GM12865 (cell line): ENCODE measurements at regions not wholly inside any gene's neighbourhood (a gene's known extent, or its start where the extent isn't known, plus 50 kb on each side); places are given as distances from the start of the nearest gene placed in this dataset.

Experiments
- DNase-seq: peaks from one replicate; pipeline ENCODE4 v3.0.0; 2010; ENCODE audit warnings: low read depth
- H3K4me3 ChIP-seq: 2 replicates; pipeline ENCODE4 v1.5.1; 2011; ENCODE audit warnings: mild to moderate bottlenecking, low read depth, low read length, control low read depth
- TF ChIP-seq, protein P1 (sequence below): IDR thresholded peaks from 2 replicates; pipeline ENCODE4 v1.5.1; 2011; ENCODE audit warnings: low read length, control low read depth, low read depth, inconsistent platforms; ENCODE audit not compliant: insufficient read depth; ENCODE audit errors: missing control alignments

DNA sequence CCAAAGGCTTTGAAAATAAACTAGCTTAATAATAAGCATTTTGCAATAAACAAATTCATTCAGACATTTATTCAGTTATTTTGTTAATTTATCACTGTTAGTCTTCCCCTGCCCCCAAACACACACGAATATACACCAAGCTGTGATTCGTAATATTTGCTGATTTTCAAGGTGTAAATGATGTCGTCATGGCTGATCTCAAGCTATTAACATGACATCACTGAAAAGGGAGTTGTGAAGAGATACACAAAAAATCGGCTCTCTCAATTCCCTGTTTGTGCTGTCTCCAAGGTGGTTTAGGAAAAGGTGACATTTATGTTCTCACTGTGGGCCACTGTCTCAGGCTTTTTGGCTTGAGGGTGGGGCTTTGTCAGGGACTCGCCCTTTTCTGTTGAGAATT lies 413.3 kb downstream of the CDH9 start:
- TF ChIP-seq, protein P1, sequence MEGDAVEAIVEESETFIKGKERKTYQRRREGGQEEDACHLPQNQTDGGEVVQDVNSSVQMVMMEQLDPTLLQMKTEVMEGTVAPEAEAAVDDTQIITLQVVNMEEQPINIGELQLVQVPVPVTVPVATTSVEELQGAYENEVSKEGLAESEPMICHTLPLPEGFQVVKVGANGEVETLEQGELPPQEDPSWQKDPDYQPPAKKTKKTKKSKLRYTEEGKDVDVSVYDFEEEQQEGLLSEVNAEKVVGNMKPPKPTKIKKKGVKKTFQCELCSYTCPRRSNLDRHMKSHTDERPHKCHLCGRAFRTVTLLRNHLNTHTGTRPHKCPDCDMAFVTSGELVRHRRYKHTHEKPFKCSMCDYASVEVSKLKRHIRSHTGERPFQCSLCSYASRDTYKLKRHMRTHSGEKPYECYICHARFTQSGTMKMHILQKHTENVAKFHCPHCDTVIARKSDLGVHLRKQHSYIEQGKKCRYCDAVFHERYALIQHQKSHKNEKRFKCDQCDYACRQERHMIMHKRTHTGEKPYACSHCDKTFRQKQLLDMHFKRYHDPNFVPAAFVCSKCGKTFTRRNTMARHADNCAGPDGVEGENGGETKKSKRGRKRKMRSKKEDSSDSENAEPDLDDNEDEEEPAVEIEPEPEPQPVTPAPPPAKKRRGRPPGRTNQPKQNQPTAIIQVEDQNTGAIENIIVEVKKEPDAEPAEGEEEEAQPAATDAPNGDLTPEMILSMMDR: no peak
- DNase-seq: no peak
- no peak overlapping the region for H3K4me3 ChIP-seq

DNA sequence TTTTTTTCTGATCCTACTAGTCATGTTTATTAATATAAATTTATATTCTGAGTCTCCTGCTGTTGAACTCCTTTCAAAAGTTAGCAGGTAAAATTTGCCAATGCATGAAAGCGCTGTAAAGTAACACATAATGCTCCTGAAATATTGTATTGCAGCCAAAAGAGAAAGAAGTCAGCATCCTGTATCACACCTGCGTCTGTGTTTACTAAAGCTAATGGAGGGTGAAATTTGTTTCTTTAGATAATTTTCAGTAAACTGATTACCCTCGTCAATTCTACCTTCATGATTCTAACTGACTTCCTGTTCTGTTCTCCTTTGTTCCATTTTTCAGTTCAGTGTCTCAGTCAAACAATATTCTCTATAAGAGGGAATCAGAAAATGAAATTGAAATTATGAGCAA lies 415.4 kb downstream of the CDH9 start:
- DNase-seq: no peak
- TF ChIP-seq, protein P1: no peak
- no peak overlapping the region for H3K4me3 ChIP-seq

DNA sequence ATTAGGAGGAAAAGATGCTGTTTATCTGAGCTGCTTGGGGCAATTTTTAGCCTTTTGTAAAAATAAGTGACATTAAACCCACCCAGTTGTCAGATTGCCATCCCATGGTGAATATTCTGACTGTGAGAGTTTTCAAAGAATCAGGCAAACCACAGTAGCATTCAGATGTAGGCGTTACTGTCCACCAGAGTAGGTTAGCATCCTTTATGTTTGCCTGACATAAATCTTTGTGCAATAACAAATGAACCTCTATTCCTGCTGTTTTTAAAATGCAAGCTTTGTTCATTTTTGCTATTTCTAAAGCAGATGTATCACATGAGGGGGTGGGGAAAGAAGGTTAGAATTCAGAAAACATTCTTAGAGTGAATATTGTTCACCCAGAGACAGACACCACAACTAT lies 427.8 kb downstream of the CDH9 start:
- no peak for DNase-seq
- TF ChIP-seq, protein P1: no peak
- no peak overlapping the region for H3K4me3 ChIP-seq

DNA sequence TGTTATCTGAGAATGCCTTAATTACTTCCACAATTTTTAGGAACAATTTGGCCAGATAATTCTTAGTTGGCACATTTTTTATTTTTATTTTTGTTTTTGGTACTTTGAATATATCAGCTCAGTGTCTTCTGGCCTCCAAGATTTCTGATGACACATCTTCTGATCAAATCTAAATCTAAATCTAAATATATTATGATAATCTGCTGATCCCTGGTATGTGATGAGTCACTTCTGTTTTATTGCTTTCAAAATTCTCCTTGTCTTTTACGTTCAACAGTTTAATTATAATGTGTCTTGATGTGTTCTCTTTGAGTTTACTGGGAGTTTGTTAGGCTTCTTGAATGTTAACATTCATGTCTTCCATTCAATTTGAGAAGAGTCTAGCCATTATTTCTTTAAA lies 436.8 kb downstream of the CDH9 start:
- no peak overlapping the region for H3K4me3 ChIP-seq
- TF ChIP-seq, protein P1: no peak
- DNase-seq: no peak

DNA sequence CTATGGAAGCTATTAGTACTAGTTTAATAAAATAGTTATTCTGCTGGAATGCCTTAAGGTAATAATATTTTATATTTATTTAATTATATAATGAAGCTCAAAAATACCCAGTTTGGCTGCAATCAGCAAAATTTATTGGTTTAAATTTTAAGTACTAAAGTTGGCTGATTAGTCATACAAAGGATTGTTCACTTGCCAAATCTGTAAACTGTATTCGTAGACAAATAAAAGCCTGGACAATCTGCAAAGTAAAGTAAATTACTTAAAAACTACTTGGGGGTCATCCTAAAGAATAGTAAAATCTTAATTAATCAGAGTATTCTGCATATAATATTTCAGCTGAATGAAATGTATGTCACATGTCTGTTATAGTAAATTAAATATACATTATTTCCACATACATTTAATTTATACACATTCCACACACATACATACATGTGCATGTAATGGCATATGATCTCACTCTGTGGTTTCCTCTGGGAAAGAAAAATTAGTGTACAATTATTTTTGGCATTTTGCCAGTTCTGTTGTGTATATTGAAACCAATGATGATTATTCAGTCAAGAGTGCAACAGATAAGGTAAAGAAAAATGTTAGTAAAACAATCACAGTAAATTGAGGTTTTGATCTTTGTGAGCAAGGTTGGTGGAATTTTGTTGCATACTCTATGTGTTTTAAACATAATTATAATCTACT lies 455.9 kb downstream of the CDH9 start:
- TF ChIP-seq, protein P1: no peak
- DNase-seq: no peak
- no peak overlapping the region for H3K4me3 ChIP-seq

DNA sequence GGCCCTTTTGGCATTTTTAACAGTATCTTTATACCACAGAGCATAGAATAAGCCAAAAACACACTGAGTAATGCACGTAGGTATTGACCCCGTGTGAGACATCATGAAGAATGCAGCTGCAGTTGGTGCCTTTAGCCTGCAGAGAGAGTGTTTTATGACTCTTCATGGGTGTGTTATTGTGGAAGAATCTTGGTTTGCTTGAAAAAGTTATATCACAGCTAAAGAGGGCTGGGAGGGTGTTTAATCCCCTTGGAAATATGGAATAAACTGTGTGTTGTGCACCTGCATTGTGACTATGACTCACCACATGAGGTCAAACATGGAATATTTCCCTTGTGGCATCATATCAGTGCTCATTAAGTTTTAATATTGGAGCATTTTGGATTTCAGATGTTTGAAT lies 458.7 kb downstream of the CDH9 start:
- TF ChIP-seq, protein P1: no peak
- no peak for DNase-seq
- no peak overlapping the region for H3K4me3 ChIP-seq

DNA sequence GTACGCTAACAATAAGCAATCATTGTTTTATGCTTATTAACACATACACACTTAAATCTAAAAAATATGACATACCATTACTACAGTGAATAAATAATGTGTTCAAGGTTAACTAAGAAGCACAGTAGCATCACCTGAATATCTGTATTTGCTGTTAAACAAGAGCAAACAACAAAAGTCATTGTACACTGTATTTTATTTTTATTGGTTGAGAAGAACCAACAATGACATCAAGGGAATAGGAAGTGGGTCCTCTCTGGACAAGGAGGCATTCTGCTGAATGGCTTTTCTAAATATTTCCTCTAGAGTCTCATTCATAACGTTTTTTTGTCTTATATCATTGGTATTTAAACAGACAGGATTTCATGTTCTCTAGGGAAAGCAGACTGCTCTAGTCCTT lies 460.4 kb downstream of the CDH9 start:
- no peak for DNase-seq
- TF ChIP-seq, protein P1: no peak
- no peak overlapping the region for H3K4me3 ChIP-seq
